ENCODE measurements at regions not wholly inside any gene's neighbourhood (a gene's known extent, or its start where the extent isn't known, plus 50 kb on each side); places are given as distances from the start of the nearest gene placed in this dataset.

DNA sequence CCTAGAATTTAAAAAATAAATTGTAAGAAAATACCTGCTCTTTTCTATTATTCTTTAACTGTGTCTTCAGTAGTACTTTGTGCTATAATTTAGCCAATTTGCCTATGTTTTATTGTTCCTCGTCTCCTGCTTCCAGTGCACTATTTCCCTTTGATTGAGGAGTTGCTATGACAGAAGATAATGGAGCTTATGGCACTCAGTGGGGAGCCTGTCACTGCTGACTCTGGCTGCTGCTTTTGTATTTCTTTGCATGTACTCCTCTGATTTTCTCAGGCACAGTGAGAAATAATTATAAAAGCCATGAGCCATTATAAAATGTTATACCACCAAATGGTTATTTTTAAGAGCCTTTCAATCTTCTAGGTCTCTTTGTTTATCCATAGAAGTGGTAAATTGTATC lies 1310.8 kb upstream of the SLC39A10 start:
- TF ChIP-seq, protein P1, sequence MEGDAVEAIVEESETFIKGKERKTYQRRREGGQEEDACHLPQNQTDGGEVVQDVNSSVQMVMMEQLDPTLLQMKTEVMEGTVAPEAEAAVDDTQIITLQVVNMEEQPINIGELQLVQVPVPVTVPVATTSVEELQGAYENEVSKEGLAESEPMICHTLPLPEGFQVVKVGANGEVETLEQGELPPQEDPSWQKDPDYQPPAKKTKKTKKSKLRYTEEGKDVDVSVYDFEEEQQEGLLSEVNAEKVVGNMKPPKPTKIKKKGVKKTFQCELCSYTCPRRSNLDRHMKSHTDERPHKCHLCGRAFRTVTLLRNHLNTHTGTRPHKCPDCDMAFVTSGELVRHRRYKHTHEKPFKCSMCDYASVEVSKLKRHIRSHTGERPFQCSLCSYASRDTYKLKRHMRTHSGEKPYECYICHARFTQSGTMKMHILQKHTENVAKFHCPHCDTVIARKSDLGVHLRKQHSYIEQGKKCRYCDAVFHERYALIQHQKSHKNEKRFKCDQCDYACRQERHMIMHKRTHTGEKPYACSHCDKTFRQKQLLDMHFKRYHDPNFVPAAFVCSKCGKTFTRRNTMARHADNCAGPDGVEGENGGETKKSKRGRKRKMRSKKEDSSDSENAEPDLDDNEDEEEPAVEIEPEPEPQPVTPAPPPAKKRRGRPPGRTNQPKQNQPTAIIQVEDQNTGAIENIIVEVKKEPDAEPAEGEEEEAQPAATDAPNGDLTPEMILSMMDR (IDR thresholded peaks at IDR 0.05; ENCODE audit: insufficient read depth, low read depth, low read length) = no peak
- TF ChIP-seq EZH2 (IDR thresholded peaks at IDR 0.05; ENCODE audit: insufficient read depth, low read length) = no peak
